ENCODE measurements at regions not wholly inside any gene's neighbourhood (a gene's known extent, or its start where the extent isn't known, plus 50 kb on each side); places are given as distances from the start of the nearest gene placed in this dataset.

GRCh38 chr9:108058135-108058814, 568.7 kb upstream of the KLF4 start:
- Histone ChIP-seq H3K18ac (ENCODE audit: insufficient read length, low read depth, low read length) (no peak overlapping the region), H2BK120ac (ENCODE audit: low read depth, low read length, poor library complexity, severe bottlenecking) (no peak overlapping the region), H2AK5ac (ENCODE audit: insufficient read length, low read length) (no peak overlapping the region), H2BK12ac (ENCODE audit: insufficient read length, low read depth, low read length) (no peak overlapping the region), H2BK5ac (ENCODE audit: insufficient read length, low read length) (no peak overlapping the region), H2BK20ac (ENCODE audit: low read depth, low read length, poor library complexity, severe bottlenecking) (no peak overlapping the region), H2AFZ (ENCODE audit: low read length) (no peak overlapping the region), H3K14ac (ENCODE audit: insufficient read depth, low read length) (no peak overlapping the region), H3K9me3 (ENCODE audit: control insufficient read depth, low read depth, low read length) (no peaks in the 10 kb centered on the region), H4K8ac (replicated peaks; ENCODE audit: insufficient read length, low read depth, low read length) (no peak overlapping the region), H3K79me2 (ENCODE audit: insufficient read depth, low read length) (no peaks in the 10 kb centered on the region), H3K23ac (ENCODE audit: insufficient read length, low read depth, low read length) (no peak overlapping the region), H3K27me3 (ENCODE audit: insufficient read depth, low read length) (no peaks in the 10 kb centered on the region), H3K4me2 (ENCODE audit: insufficient read depth, insufficient read length, low read length) (no peak overlapping the region), H3T11ph (ENCODE audit: low read length) (no peak overlapping the region), H3K27ac (ENCODE audit: insufficient read length, low read depth, low read length) (no peak overlapping the region), H4K5ac (ENCODE audit: insufficient read length, low read depth, low read length) (no peak overlapping the region), H3K23me2 (ENCODE audit: insufficient read length, low read depth, low read length, poor library complexity, severe bottlenecking) (no peaks in the 10 kb centered on the region), H3K56ac (ENCODE audit: insufficient read length, low read depth, low read length) (no peak overlapping the region), H4K91ac (ENCODE audit: insufficient read length, low read depth, low read length) (no peak overlapping the region), H3K79me1 (ENCODE audit: insufficient read depth, low read depth, low read length, poor library complexity, severe bottlenecking) (no peaks in the 10 kb centered on the region), H3K4ac (ENCODE audit: low read depth, low read length) (no peak overlapping the region), H3K4me1 (ENCODE audit: insufficient read depth, low read length) (no peaks in the 10 kb centered on the region; the same call in 1 of the 2 replicates), H2BK15ac (ENCODE audit: low read depth, low read length) (no peak overlapping the region), H4K20me1 (ENCODE audit: control insufficient read depth, insufficient read depth, insufficient read length) (no peaks in the 10 kb centered on the region), H3K9ac (ENCODE audit: extremely low read depth, insufficient read length, low read length) (no peak overlapping the region)
- no peak for DNase-seq
- Mint-ChIP-seq H3K36me3 (ENCODE audit: insufficient read depth in 1 of 3, low read depth in 3 of 3) (no peaks in the 10 kb centered on the region; a peak in 1 of 7 replicates), H3K27ac (no peak overlapping the region), H3K9me3 (no peaks in the 10 kb centered on the region; a peak in 1 of 5 replicates), H3K4me1 (peaks cover 18 to 22% of the 10 kb centered on the region in 2 experiments), H3K4me3 (no peak overlapping the region), H3K27me3 (ENCODE audit: low read depth) (peaks cover 8% of the 10 kb centered on the region)
- TF ChIP-seq CTCF (conservative IDR thresholded peaks at IDR 0.05): no peak
- no CpG with 5 or more reads among the region's 6 CpGs for WGBS (ENCODE audit: extremely low coverage, insufficient read length, low lambda C conversion rate)
